Uterus (tissue), 2 donors: ENCODE measurements at regions not wholly inside any gene's neighbourhood (a gene's known extent, or its start where the extent isn't known, plus 50 kb on each side); places are given as distances from the start of the nearest gene placed in this dataset.

Experiments
- CTCF ChIP-seq, 4 experiments: fragments of 200-600 bp in 2 of 4; fragments of 450-650 bp in 2 of 4; sonication (generic) in 2 of 4; IDR thresholded peaks; one replicate each; pipeline ENCODE4 v1.5.1; 2016 to 2019; ENCODE audit warnings: antibody characterized with exemption in 4 of 4, mild to moderate bottlenecking in 2 of 4, moderate library complexity in 1 of 4
- POLR2A ChIP-seq, 2 donors: fragments of 450-650 bp; IDR thresholded peaks; one replicate each; pipeline ENCODE4 v1.6.1; 2016; ENCODE audit warnings: antibody characterized with exemption in 2 of 2, mild to moderate bottlenecking in 1 of 2, moderate library complexity in 1 of 2

- TF ChIP-seq CTCF (IDR thresholded peaks at IDR 0.05) (no peak), POLR2A (IDR thresholded peaks at IDR 0.05) (no peak)
Observed at GRCh38 chr2:57957238-57957637, 89.4 kb upstream of the VRK2 start.
